ENCODE measurements at regions not wholly inside any gene's neighbourhood (a gene's known extent, or its start where the extent isn't known, plus 50 kb on each side); places are given as distances from the start of the nearest gene placed in this dataset.

- TF ChIP-seq CTCF (IDR thresholded peaks at IDR 0.05), result peak; percentile 21; the same call in 1 of the 2 replicates
These were observed 209.7 kb upstream of the ATP2B1 start for GRCh38 chr12:89918172-89918846.

- TF ChIP-seq CTCF (IDR thresholded peaks at IDR 0.05), result no peak
These were observed 201.1 kb upstream of the ATP2B1 start for GRCh38 chr12:89909753-89910152.

- TF ChIP-seq CTCF (IDR thresholded peaks at IDR 0.05), result no peak
These were observed 199.0 kb upstream of the ATP2B1 start for GRCh38 chr12:89907659-89908058.

GRCh38 chr12:89906824-89907223, 198.2 kb upstream of the ATP2B1 start:
- TF ChIP-seq CTCF (IDR thresholded peaks at IDR 0.05), result no peak

- TF ChIP-seq CTCF (IDR thresholded peaks at IDR 0.05), result no peak
These were observed 197.5 kb upstream of the ATP2B1 start for GRCh38 chr12:89906178-89906577.

GRCh38 chr12:89901906-89902642, 193.4 kb upstream of the ATP2B1 start:
- no peak for TF ChIP-seq CTCF (IDR thresholded peaks at IDR 0.05)

GRCh38 chr12:89901319-89901718, 192.7 kb upstream of the ATP2B1 start:
- no peak for TF ChIP-seq CTCF (IDR thresholded peaks at IDR 0.05)

Data from LNCAP (cell line).